SK-N-SH treated with all-trans-retinoic acid at 6 μM for 48 hours (cell line): ENCODE measurements at regions not wholly inside any gene's neighbourhood (a gene's known extent, or its start where the extent isn't known, plus 50 kb on each side); places are given as distances from the start of the nearest gene placed in this dataset.

ENCODE experiments used
- ARNTL ChIP-seq: fragments of 450-650 bp; formaldehyde crosslinking; IDR thresholded peaks from 2 replicates; pipeline ENCODE4 v1.5.0; 2020; ENCODE audit warnings: low read depth, mild to moderate bottlenecking, moderate library complexity, borderline replicate concordance
- BACH2 ChIP-seq: fragments of 250-450 bp; sonication (Bioruptor Pico); IDR thresholded peaks from 2 replicates; pipeline ENCODE4 v1.9.0; 2021; ENCODE audit warnings: mild to moderate bottlenecking, borderline replicate concordance
- ESRRG ChIP-seq: fragments of 250-450 bp; sonication (Bioruptor Pico); IDR thresholded peaks from 2 replicates; pipeline ENCODE4 v1.6.1; 2021; ENCODE audit warnings: mild to moderate bottlenecking
- GLIS3 ChIP-seq: fragments of 250-450 bp; sonication (Bioruptor Pico); IDR thresholded peaks from 2 replicates; pipeline ENCODE4 v1.5.0; 2020; ENCODE audit warnings: mild to moderate bottlenecking, moderate library complexity
- OSR1 ChIP-seq: fragments of 250-450 bp; sonication (Bioruptor Pico); IDR thresholded peaks from 2 replicates; pipeline ENCODE4 v1.8.0; 2022; ENCODE audit warnings: moderate library complexity, mild to moderate bottlenecking, inconsistent platforms
- RARB ChIP-seq: fragments of 250-450 bp; sonication (Bioruptor Pico); IDR thresholded peaks from 2 replicates; pipeline ENCODE4 v1.8.0; 2021; ENCODE audit warnings: mild to moderate bottlenecking, moderate library complexity
- SNAI2 ChIP-seq: fragments of 250-450 bp; sonication (Bioruptor Pico); IDR thresholded peaks from 2 replicates; pipeline ENCODE4 v1.5.0; 2020; ENCODE audit warnings: mild to moderate bottlenecking, moderate library complexity
- TCF4 ChIP-seq: fragments of 250-450 bp; sonication (Bioruptor Pico); IDR thresholded peaks from 2 replicates; pipeline ENCODE4 v1.8.0; 2021; ENCODE audit warnings: mild to moderate bottlenecking, moderate library complexity, borderline replicate concordance
- ZFP3 ChIP-seq: fragments of 250-450 bp; sonication (Bioruptor Pico); IDR thresholded peaks from 2 replicates; pipeline ENCODE4 v1.5.0; 2020; ENCODE audit warnings: mild to moderate bottlenecking, moderate library complexity
- ZFP30 ChIP-seq: fragments of 450-650 bp; formaldehyde crosslinking; IDR thresholded peaks from 2 replicates; pipeline ENCODE4 v1.5.0; 2022; ENCODE audit warnings: mild to moderate bottlenecking, moderate library complexity
- ZNF70 ChIP-seq: fragments of 450-650 bp; formaldehyde crosslinking; IDR thresholded peaks from 2 replicates; pipeline ENCODE4 v1.5.0; 2020; ENCODE audit warnings: mild to moderate bottlenecking, moderate library complexity
- TF ChIP-seq, protein P1 (sequence below): fragments of 250-450 bp; sonication (Bioruptor Pico); IDR thresholded peaks from 2 replicates; pipeline ENCODE4 v1.5.1; 2021; ENCODE audit warnings: mild to moderate bottlenecking, moderate library complexity

DNA sequence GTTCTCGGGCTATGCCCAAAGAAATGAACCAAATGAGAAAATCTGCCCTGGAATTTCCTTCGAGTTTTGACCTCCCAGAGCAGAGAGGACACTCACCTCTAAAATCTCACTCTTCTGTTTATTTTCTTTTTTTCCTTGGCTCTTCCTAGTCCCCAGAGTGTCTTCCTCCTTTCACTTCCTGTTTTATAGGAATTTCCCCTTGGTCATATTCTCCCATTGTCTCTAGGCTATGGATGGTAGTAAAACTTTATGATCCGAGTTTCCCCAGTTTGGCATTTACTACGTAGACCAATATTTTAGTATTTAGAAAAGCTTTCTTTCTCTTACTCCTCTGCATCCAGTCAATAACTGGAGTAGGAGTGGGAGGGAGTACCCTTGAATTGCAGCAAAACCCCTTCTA, 354.5 kb upstream of the ZNF608 start:
- no peak for TF ChIP-seq ARNTL (CRISPR knock-in tag)
- TF ChIP-seq ZFP30, result no peak
- TF ChIP-seq GLIS3 (CRISPR knock-in tag), result no peak
- TF ChIP-seq SNAI2 (CRISPR knock-in tag), result no peak
- TF ChIP-seq RARB (CRISPR knock-in tag), result no peak
- TF ChIP-seq BACH2 (CRISPR knock-in tag), result no peak
- no peak for TF ChIP-seq ESRRG (CRISPR knock-in tag)
- TF ChIP-seq TCF4, result no peak
- no peak for TF ChIP-seq ZNF70
- TF ChIP-seq, protein P1, sequence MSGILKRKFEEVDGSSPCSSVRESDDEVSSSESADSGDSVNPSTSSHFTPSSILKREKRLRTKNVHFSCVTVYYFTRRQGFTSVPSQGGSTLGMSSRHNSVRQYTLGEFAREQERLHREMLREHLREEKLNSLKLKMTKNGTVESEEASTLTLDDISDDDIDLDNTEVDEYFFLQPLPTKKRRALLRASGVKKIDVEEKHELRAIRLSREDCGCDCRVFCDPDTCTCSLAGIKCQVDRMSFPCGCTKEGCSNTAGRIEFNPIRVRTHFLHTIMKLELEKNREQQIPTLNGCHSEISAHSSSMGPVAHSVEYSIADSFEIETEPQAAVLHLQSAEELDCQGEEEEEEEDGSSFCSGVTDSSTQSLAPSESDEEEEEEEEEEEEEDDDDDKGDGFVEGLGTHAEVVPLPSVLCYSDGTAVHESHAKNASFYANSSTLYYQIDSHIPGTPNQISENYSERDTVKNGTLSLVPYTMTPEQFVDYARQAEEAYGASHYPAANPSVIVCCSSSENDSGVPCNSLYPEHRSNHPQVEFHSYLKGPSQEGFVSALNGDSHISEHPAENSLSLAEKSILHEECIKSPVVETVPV (CRISPR knock-in tag), result no peak
- no peak for TF ChIP-seq ZFP3
- TF ChIP-seq OSR1 (CRISPR knock-in tag), result no peak
